ENCODE measurements at regions not wholly inside any gene's neighbourhood (a gene's known extent, or its start where the extent isn't known, plus 50 kb on each side); places are given as distances from the start of the nearest gene placed in this dataset.

- no peak for DNase-seq (ENCODE audit: extremely low read depth, low read depth)
- no peak for TF ChIP-seq CTCF (IDR thresholded peaks at IDR 0.05; ENCODE audit: low read depth, low read length, missing control alignments)
- H3K4me3 ChIP-seq (replicated peaks; ENCODE audit: low read depth, low read length) = no peak overlapping the region
These were observed 1834.5 kb downstream of the EFNA5 start for GRCh38 chr5:105836268-105836667.

- no peak for DNase-seq (ENCODE audit: extremely low read depth, low read depth)
- H3K4me3 ChIP-seq (replicated peaks; ENCODE audit: low read depth, low read length) = no peak overlapping the region
- TF ChIP-seq CTCF (IDR thresholded peaks at IDR 0.05; ENCODE audit: low read depth, low read length, missing control alignments) = no peak
These were observed 1841.9 kb downstream of the EFNA5 start for GRCh38 chr5:105828821-105829220.

GRCh38 chr5:105821800-105822199 lies 1848.9 kb downstream of the EFNA5 start:
- TF ChIP-seq CTCF (IDR thresholded peaks at IDR 0.05; ENCODE audit: low read depth, low read length, missing control alignments) = no peak
- no peak overlapping the region for H3K4me3 ChIP-seq (replicated peaks; ENCODE audit: low read depth, low read length)
- DNase-seq (ENCODE audit: extremely low read depth, low read depth) = no peak

- no peak for TF ChIP-seq CTCF (IDR thresholded peaks at IDR 0.05; ENCODE audit: low read depth, low read length, missing control alignments)
- H3K4me3 ChIP-seq (replicated peaks; ENCODE audit: low read depth, low read length) = no peak overlapping the region
- DNase-seq (ENCODE audit: extremely low read depth, low read depth) = no peak
These were observed 1852.8 kb downstream of the EFNA5 start for GRCh38 chr5:105817914-105818313.

- no peak for TF ChIP-seq CTCF (IDR thresholded peaks at IDR 0.05; ENCODE audit: low read depth, low read length, missing control alignments)
- DNase-seq (ENCODE audit: extremely low read depth, low read depth) = no peak
- no peak overlapping the region for H3K4me3 ChIP-seq (replicated peaks; ENCODE audit: low read depth, low read length)
These were observed 1853.3 kb downstream of the EFNA5 start for GRCh38 chr5:105817416-105817815.

- no peak for TF ChIP-seq CTCF (IDR thresholded peaks at IDR 0.05; ENCODE audit: low read depth, low read length, missing control alignments)
- no peak overlapping the region for H3K4me3 ChIP-seq (replicated peaks; ENCODE audit: low read depth, low read length)
- DNase-seq (ENCODE audit: extremely low read depth, low read depth) = no peak
These were observed 1853.8 kb downstream of the EFNA5 start for GRCh38 chr5:105816961-105817360.

GRCh38 chr5:105812304-105812703 lies 1858.4 kb downstream of the EFNA5 start:
- H3K4me3 ChIP-seq (replicated peaks; ENCODE audit: low read depth, low read length) = no peak overlapping the region
- DNase-seq (ENCODE audit: extremely low read depth, low read depth) = no peak
- TF ChIP-seq CTCF (IDR thresholded peaks at IDR 0.05; ENCODE audit: low read depth, low read length, missing control alignments) = no peak

Measured in HFF-Myc (cell line).